GM18502 (cell line): ENCODE measurements at regions not wholly inside any gene's neighbourhood (a gene's known extent, or its start where the extent isn't known, plus 50 kb on each side); places are given as distances from the start of the nearest gene placed in this dataset.
"Not testable (repeated sequence)": the region's sequence is repeated elsewhere in the genome, so short reads cannot be mapped to it uniquely, and the experiment has no call there.

ENCODE experiments used
- ATAC-seq: cut with Tn5 transposase; IDR thresholded peaks from one replicate; pipeline ENCODE4 v1.9.1; 2021; ENCODE audit warnings: mild to moderate bottlenecking; ENCODE audit not compliant: unreplicated experiment, poor library complexity

- not testable (repeated sequence) for ATAC-seq
These were observed 99.8 kb upstream of the GOLGA6L22 start for GRCh38 chr15:22358932-22359331.

GRCh38 chr15:22359587-22359986 is 99.1 kb upstream of the GOLGA6L22 start:
- ATAC-seq, result peak; percentile 76

GRCh38 chr15:22360696-22361095 is 98.0 kb upstream of the GOLGA6L22 start:
- not testable (repeated sequence) for ATAC-seq

- not testable (repeated sequence) for ATAC-seq
These were observed 96.2 kb upstream of the GOLGA6L22 start for GRCh38 chr15:22362502-22362901.

GRCh38 chr15:22371246-22371834 is 87.4 kb upstream of the GOLGA6L22 start:
- not testable (repeated sequence) for ATAC-seq

- ATAC-seq, result not testable (repeated sequence)
These were observed 84.2 kb upstream of the GOLGA6L22 start for GRCh38 chr15:22374531-22374930.

- not testable (repeated sequence) for ATAC-seq
These were observed 82.9 kb upstream of the GOLGA6L22 start for GRCh38 chr15:22375829-22376228.

- peak; percentile 66 for ATAC-seq
These were observed 80.8 kb upstream of the GOLGA6L22 start for GRCh38 chr15:22377859-22378258.

GRCh38 chr15:22387691-22388090 is 71.0 kb upstream of the GOLGA6L22 start:
- not testable (repeated sequence) for ATAC-seq

- ATAC-seq, result not testable (repeated sequence)
These were observed 70.3 kb upstream of the GOLGA6L22 start for GRCh38 chr15:22388365-22388764.

GRCh38 chr15:22401207-22401606 is 57.5 kb upstream of the GOLGA6L22 start:
- ATAC-seq, result not testable (repeated sequence)

- not testable (repeated sequence) for ATAC-seq
These were observed 57.0 kb upstream of the GOLGA6L22 start for GRCh38 chr15:22401703-22402102.

GRCh38 chr15:22405765-22406164 is 52.9 kb upstream of the GOLGA6L22 start:
- ATAC-seq, result not testable (repeated sequence)
